Endothelial cell (in vitro differentiated cells): ENCODE measurements at regions not wholly inside any gene's neighbourhood (a gene's known extent, or its start where the extent isn't known, plus 50 kb on each side); places are given as distances from the start of the nearest gene placed in this dataset.

Experiments
- DNase-seq: peaks from one replicate; pipeline ENCODE4 v3.0.0; 2021; ENCODE audit warnings: low spot score
- H3K27ac Mint-ChIP-seq: one replicate; pipeline ENCODE4 v1.8.0; 2021; ENCODE audit warnings: mixed read lengths, inconsistent platforms; ENCODE audit not compliant: unreplicated experiment
- H3K27me3 Mint-ChIP-seq: one replicate; pipeline ENCODE4 v1.8.0; 2021; ENCODE audit warnings: mild to moderate bottlenecking, moderate library complexity, mixed read lengths, inconsistent platforms; ENCODE audit not compliant: unreplicated experiment
- H3K36me3 Mint-ChIP-seq: one replicate; pipeline ENCODE4 v1.8.0; 2021; ENCODE audit warnings: mild to moderate bottlenecking, low read depth, mixed read lengths, inconsistent platforms; ENCODE audit not compliant: unreplicated experiment
- H3K4me1 Mint-ChIP-seq: one replicate; pipeline ENCODE4 v1.8.0; 2021; ENCODE audit warnings: mild to moderate bottlenecking, mixed read lengths, inconsistent platforms; ENCODE audit not compliant: unreplicated experiment
- H3K4me3 Mint-ChIP-seq: one replicate; pipeline ENCODE4 v1.8.0; 2021; ENCODE audit warnings: mild to moderate bottlenecking, mixed read lengths, inconsistent platforms; ENCODE audit not compliant: unreplicated experiment
- H3K9me3 Mint-ChIP-seq: one replicate; pipeline ENCODE4 v1.8.0; 2021; ENCODE audit warnings: mixed read lengths, inconsistent platforms; ENCODE audit not compliant: unreplicated experiment
- TF ChIP-seq, protein P1 (sequence below): fragments of 200-600 bp; sonication (generic); IDR thresholded peaks from one replicate; pipeline ENCODE4 v1.5.0; 2021; ENCODE audit warnings: antibody characterized with exemption; ENCODE audit not compliant: unreplicated experiment

DNA sequence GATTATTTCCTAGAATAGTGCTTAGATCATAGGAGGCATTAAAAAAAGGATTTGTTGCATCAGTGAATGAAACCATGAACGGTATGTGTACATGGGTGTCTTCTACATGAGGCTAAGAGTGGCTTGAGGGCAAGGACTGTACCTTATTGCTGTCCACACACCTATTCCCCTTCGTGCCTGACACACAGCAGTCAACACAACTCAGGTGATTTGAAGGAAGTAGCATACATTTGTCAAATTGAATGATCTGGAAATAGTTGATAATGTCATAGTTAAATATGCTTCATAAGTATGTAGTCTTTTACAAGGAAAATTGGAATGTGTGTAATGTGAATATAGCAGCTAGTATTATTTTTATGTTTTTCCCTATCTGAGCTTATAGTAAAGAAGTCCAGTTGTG, 189.0 kb upstream of the DAB1 start:
- no peaks in the 10 kb centered on the region for H3K36me3 Mint-ChIP-seq
- H3K4me1 Mint-ChIP-seq = peaks cover 19% of the 10 kb centered on the region
- H3K4me3 Mint-ChIP-seq = no peak overlapping the region
- H3K27me3 Mint-ChIP-seq = no peaks in the 10 kb centered on the region
- TF ChIP-seq, protein P1, sequence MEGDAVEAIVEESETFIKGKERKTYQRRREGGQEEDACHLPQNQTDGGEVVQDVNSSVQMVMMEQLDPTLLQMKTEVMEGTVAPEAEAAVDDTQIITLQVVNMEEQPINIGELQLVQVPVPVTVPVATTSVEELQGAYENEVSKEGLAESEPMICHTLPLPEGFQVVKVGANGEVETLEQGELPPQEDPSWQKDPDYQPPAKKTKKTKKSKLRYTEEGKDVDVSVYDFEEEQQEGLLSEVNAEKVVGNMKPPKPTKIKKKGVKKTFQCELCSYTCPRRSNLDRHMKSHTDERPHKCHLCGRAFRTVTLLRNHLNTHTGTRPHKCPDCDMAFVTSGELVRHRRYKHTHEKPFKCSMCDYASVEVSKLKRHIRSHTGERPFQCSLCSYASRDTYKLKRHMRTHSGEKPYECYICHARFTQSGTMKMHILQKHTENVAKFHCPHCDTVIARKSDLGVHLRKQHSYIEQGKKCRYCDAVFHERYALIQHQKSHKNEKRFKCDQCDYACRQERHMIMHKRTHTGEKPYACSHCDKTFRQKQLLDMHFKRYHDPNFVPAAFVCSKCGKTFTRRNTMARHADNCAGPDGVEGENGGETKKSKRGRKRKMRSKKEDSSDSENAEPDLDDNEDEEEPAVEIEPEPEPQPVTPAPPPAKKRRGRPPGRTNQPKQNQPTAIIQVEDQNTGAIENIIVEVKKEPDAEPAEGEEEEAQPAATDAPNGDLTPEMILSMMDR = no peak
- no peaks in the 10 kb centered on the region for H3K9me3 Mint-ChIP-seq
- H3K27ac Mint-ChIP-seq = no peak overlapping the region
- DNase-seq = no peak

DNA sequence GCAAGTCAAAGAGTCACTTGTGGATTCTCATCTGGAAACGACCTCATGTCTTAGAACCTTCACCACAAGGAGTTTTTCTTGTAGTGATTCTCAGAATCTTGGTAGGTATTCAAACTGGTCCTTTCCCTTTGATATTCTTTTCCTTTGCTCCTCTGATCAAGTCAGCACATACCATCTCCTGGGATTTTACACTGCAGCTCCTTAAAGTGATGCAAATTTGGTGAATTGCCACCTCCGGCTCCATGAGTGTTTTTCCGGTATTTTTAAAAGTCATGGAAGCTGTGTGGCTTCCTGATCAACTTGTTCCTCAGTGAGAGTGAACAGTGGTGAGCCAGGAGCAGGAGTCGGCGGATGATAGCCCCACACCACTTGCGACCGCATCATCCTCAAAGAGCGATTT, 182.1 kb upstream of the DAB1 start:
- DNase-seq = no peak
- Mint-ChIP-seq H3K4me1 (peaks cover 13% of the 10 kb centered on the region), H3K36me3 (no peaks in the 10 kb centered on the region), H3K9me3 (no peaks in the 10 kb centered on the region), H3K27me3 (no peaks in the 10 kb centered on the region), H3K27ac (no peak overlapping the region), H3K4me3 (no peak overlapping the region)
- TF ChIP-seq, protein P1 = no peak

DNA sequence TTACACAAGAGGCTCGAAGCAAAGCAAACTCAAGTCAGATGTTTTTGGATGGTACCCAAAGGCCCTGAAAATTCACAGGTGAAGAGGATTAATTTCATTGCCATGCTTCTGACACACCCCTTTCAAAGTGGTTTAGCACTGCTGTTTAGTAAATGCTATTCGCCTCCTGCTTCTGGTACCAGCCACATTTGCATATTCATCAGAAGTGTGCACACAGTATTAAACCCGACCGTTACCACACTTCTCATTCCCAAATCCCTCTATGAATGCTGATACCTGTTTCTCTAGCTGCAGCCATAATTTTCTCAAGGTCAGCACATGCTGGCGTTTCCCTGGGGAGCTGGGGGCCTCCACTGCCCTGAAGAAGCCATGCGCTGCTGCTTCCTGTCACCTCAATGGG, 179.8 kb upstream of the DAB1 start:
- no peak overlapping the region for H3K27ac Mint-ChIP-seq

DNA sequence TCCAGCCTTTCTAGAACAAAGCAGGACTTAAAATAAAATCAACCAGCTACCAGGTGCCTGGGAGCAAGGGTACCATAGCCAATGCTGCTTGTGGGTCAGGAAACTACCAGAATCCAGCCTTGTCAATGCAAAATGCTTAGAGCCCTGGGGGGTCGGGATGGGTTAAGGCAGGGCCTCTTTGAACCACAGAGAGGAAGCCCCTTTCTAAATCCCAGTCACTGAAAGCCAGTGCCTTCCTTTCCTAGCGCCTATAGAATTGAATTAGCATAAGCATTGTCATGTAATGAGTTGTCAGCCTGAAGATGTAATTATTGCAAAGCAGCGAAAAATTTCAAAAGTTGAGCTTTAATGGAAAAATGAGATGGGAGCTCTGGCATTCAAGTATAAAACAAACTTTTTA, 176.6 kb upstream of the DAB1 start:
- H3K4me1 Mint-ChIP-seq = peaks cover 24% of the 10 kb centered on the region
- no peaks in the 10 kb centered on the region for H3K9me3 Mint-ChIP-seq
- DNase-seq = no peak
- H3K36me3 Mint-ChIP-seq = no peaks in the 10 kb centered on the region
- peaks cover 1% of the 10 kb centered on the region for H3K27me3 Mint-ChIP-seq
- H3K27ac Mint-ChIP-seq = no peak overlapping the region
- TF ChIP-seq, protein P1 = no peak
- no peak overlapping the region for H3K4me3 Mint-ChIP-seq

More for the DNA sequence above, 179.8 kb upstream of the DAB1 start:
- TF ChIP-seq, protein P1 = no peak
- Mint-ChIP-seq H3K27me3 (no peaks in the 10 kb centered on the region), H3K9me3 (no peaks in the 10 kb centered on the region), H3K4me3 (no peak overlapping the region), H3K36me3 (no peaks in the 10 kb centered on the region), H3K4me1 (peaks cover 20% of the 10 kb centered on the region)
- DNase-seq = no peak

- no peak overlapping the region for H3K4me3 Mint-ChIP-seq
- H3K4me1 Mint-ChIP-seq = peaks cover 22% of the 10 kb centered on the region
- TF ChIP-seq, protein P1 = no peak
- H3K27me3 Mint-ChIP-seq = peaks cover 1% of the 10 kb centered on the region
- no peaks in the 10 kb centered on the region for H3K36me3 Mint-ChIP-seq
- DNase-seq = no peak
- no peaks in the 10 kb centered on the region for H3K9me3 Mint-ChIP-seq
- no peak overlapping the region for H3K27ac Mint-ChIP-seq
Observed at GRCh38 chr1:57599236-57599994, 175.6 kb upstream of the DAB1 start.
